Keratinocyte (primary cell): ENCODE measurements at regions not wholly inside any gene's neighbourhood (a gene's known extent, or its start where the extent isn't known, plus 50 kb on each side); places are given as distances from the start of the nearest gene placed in this dataset.

ENCODE experiments used
- EZH2 ChIP-seq: IDR thresholded peaks from one replicate; pipeline ENCODE4 v1.6.1; 2012; ENCODE audit warnings: inconsistent platforms, mild to moderate bottlenecking, low read length, moderate library complexity
- TF ChIP-seq, protein P1 (sequence below), 3 experiments: IDR thresholded peaks in 1 of 3; conservative IDR thresholded peaks in 1 of 3; optimal IDR thresholded peaks in 1 of 3; 2 replicates in 2 of 3; 3 replicates in 1 of 3; pipeline versions ENCODE3 to v1.5.1; 2011; ENCODE audit warnings: low read length in 3 of 3, mild to moderate bottlenecking in 3 of 3, moderate library complexity in 2 of 3, control low read depth in 1 of 3, inconsistent platforms in 1 of 3; ENCODE audit not compliant: insufficient read depth in 2 of 3; ENCODE audit errors: extremely low read depth in 1 of 3

DNA sequence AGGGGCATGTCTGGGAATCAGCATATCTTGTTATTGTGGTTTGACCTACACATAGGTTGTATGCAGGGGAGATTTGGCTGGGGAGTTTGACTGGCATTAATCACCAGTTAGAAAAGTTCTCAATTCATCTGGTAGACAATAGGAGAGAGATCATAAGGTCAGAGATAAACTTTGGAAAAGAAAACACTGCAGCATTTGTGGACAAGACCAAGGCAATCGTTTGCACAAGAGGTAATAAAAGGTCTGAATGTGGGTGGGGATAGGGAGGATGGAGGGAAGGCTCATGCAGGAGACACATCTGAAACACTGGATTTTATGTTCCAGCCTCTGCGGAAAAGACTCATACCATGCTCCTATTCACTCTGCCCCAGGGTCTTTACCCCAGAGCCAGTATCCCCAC, 136.9 kb downstream of the MAIP1 start:
- TF ChIP-seq, protein P1, sequence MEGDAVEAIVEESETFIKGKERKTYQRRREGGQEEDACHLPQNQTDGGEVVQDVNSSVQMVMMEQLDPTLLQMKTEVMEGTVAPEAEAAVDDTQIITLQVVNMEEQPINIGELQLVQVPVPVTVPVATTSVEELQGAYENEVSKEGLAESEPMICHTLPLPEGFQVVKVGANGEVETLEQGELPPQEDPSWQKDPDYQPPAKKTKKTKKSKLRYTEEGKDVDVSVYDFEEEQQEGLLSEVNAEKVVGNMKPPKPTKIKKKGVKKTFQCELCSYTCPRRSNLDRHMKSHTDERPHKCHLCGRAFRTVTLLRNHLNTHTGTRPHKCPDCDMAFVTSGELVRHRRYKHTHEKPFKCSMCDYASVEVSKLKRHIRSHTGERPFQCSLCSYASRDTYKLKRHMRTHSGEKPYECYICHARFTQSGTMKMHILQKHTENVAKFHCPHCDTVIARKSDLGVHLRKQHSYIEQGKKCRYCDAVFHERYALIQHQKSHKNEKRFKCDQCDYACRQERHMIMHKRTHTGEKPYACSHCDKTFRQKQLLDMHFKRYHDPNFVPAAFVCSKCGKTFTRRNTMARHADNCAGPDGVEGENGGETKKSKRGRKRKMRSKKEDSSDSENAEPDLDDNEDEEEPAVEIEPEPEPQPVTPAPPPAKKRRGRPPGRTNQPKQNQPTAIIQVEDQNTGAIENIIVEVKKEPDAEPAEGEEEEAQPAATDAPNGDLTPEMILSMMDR (optimal IDR thresholded peaks at IDR 0.05 in 1 of 3, IDR thresholded peaks at IDR 0.05 in 1 of 3, conservative IDR thresholded peaks at IDR 0.05 in 1 of 3; ENCODE audit: extremely low read depth in 1 of 3, insufficient read depth in 2 of 3, low read length in 3 of 3): no peak
- no peak for TF ChIP-seq EZH2
